NCI-H748 (cell line): ENCODE measurements at regions not wholly inside any gene's neighbourhood (a gene's known extent, or its start where the extent isn't known, plus 50 kb on each side); places are given as distances from the start of the nearest gene placed in this dataset.

Source experiments
- DNase-seq: peaks from one replicate; lab custom pipeline; 2025; ENCODE audit not compliant: unreplicated experiment; lab: John Stamatoyannopoulos, UW

GRCh38 chr21:27192281-27192949, 225.5 kb upstream of the ADAMTS5 start:
- DNase-seq = no peak

- no peak for DNase-seq
Measured at GRCh38 chr21:27190601-27191000, 223.7 kb upstream of the ADAMTS5 start.

GRCh38 chr21:27189870-27190269, 223.0 kb upstream of the ADAMTS5 start:
- no peak for DNase-seq

GRCh38 chr21:27173053-27173452, 206.2 kb upstream of the ADAMTS5 start:
- no peak for DNase-seq

- DNase-seq = no peak
Measured at GRCh38 chr21:27171707-27172106, 204.8 kb upstream of the ADAMTS5 start.

GRCh38 chr21:27168084-27168483, 201.2 kb upstream of the ADAMTS5 start:
- no peak for DNase-seq

- DNase-seq = no peak
Measured at GRCh38 chr21:27164208-27165177, 197.6 kb upstream of the ADAMTS5 start.

GRCh38 chr21:27158967-27159366, 192.1 kb upstream of the ADAMTS5 start:
- DNase-seq = no peak

- no peak for DNase-seq
Measured at GRCh38 chr21:27157097-27157496, 190.2 kb upstream of the ADAMTS5 start.

- DNase-seq = no peak
Measured at GRCh38 chr21:27156666-27157065, 189.8 kb upstream of the ADAMTS5 start.

- DNase-seq = no peak
Measured at GRCh38 chr21:27155130-27155500, 188.2 kb upstream of the ADAMTS5 start.

GRCh38 chr21:27154451-27155129, 187.7 kb upstream of the ADAMTS5 start:
- DNase-seq = no peak

- no peak for DNase-seq
Measured at GRCh38 chr21:27152996-27153395, 186.1 kb upstream of the ADAMTS5 start.

GRCh38 chr21:27149034-27149433, 182.1 kb upstream of the ADAMTS5 start:
- DNase-seq = no peak

- DNase-seq = no peak
Measured at GRCh38 chr21:27146268-27146667, 179.4 kb upstream of the ADAMTS5 start.

GRCh38 chr21:27145134-27145798, 178.4 kb upstream of the ADAMTS5 start:
- DNase-seq = no peak

- no peak for DNase-seq
Measured at GRCh38 chr21:27143476-27143875, 176.6 kb upstream of the ADAMTS5 start.

GRCh38 chr21:27139526-27139925, 172.6 kb upstream of the ADAMTS5 start:
- DNase-seq = no peak

GRCh38 chr21:27134516-27134915, 167.6 kb upstream of the ADAMTS5 start:
- peak; percentile 3 for DNase-seq

GRCh38 chr21:27132266-27132665, 165.4 kb upstream of the ADAMTS5 start:
- DNase-seq = no peak

GRCh38 chr21:27130154-27130553, 163.3 kb upstream of the ADAMTS5 start:
- no peak for DNase-seq
